PC-3 (cell line): ENCODE measurements at regions not wholly inside any gene's neighbourhood (a gene's known extent, or its start where the extent isn't known, plus 50 kb on each side); places are given as distances from the start of the nearest gene placed in this dataset.

Source experiments
- ATAC-seq: fragments of 200-7000 bp; cut with Tn5 transposase; 2 replicates; pipeline ENCODE4 v1.9.1; 2020; ENCODE audit warnings: mild to moderate bottlenecking, moderate library complexity
- BruUV-seq: library from RNA; stranded (reverse); fragments of 400-500 nt; replicated peaks from 2 replicates; lab custom pipeline; 2021; lab: Mats Ljungman, UMichigan
- CTCF ChIA-PET: fragments of 300-600 bp; sonication (Branson Sonifier 250); formaldehyde crosslinking; loops from one replicate; lab custom pipeline; 2022; ENCODE audit warnings: antibody characterized with exemption; lab: Charles Lee
- POLR2A ChIA-PET: fragments of 300-600 bp; sonication (Branson Sonifier 250); formaldehyde crosslinking; loops from one replicate; lab custom pipeline; 2022; ENCODE audit warnings: antibody characterized with exemption; ENCODE audit not compliant: unreplicated experiment; lab: Charles Lee
- DNase-seq: peaks from one replicate; pipeline ENCODE4 v3.0.0-alpha.2; 2015
- H2AFZ ChIP-seq: fragments of 300-600 bp; sonication (generic); 2 replicates; pipeline ENCODE4 v1.6.0; 2016; ENCODE audit warnings: antibody characterized with exemption, low read length
- H3F3A ChIP-seq: fragments of 300-600 bp; sonication (generic); one replicate; pipeline ENCODE4 v1.6.0; 2017; ENCODE audit warnings: antibody characterized with exemption, low read length, control low read depth, mild to moderate bottlenecking; ENCODE audit not compliant: unreplicated experiment
- H3K27ac ChIP-seq: fragments of 300-600 bp; sonication (generic); 2 replicates; pipeline ENCODE4 v1.5.1; 2016; ENCODE audit warnings: mild to moderate bottlenecking, low read length
- H3K27me3 ChIP-seq: fragments of 300-600 bp; sonication (generic); 2 replicates; pipeline ENCODE4 v1.6.1; 2016; ENCODE audit warnings: low read length, mixed read lengths
- H3K36me3 ChIP-seq: fragments of 300-600 bp; sonication (generic); 2 replicates; pipeline ENCODE4 v1.6.1; 2016; ENCODE audit warnings: low read depth, mixed run types, low read length, mixed read lengths
- H3K4me1 ChIP-seq: fragments of 300-600 bp; sonication (generic); 2 replicates; pipeline ENCODE4 v1.5.1; 2016; ENCODE audit warnings: low read length; ENCODE audit not compliant: insufficient read depth
- H3K4me2 ChIP-seq: fragments of 300-600 bp; sonication (generic); 2 replicates; pipeline ENCODE4 v1.6.0; 2016; ENCODE audit warnings: low read length
- H3K4me3 ChIP-seq: fragments of 300-600 bp; sonication (generic); 2 replicates; pipeline ENCODE4 v1.5.1; 2016; ENCODE audit warnings: mild to moderate bottlenecking, low read length, mixed read lengths
- H3K79me2 ChIP-seq: fragments of 300-600 bp; sonication (generic); 2 replicates; pipeline ENCODE4 v1.6.1; 2017; ENCODE audit warnings: low read length, mixed read lengths
- H3K9ac ChIP-seq: fragments of 300-600 bp; sonication (generic); 2 replicates; pipeline ENCODE4 v1.6.0; 2016; ENCODE audit warnings: mild to moderate bottlenecking, low read length
- H3K9me2 ChIP-seq: fragments of 300-600 bp; sonication (generic); replicated peaks from 2 replicates; pipeline ENCODE4 v1.6.1; 2016; ENCODE audit warnings: mixed run types, low read length, mixed read lengths
- H3K9me3 ChIP-seq: fragments of 300-600 bp; sonication (generic); 2 replicates; pipeline ENCODE4 v1.6.1; 2016; ENCODE audit warnings: low read length, mixed read lengths
- H4K20me1 ChIP-seq: fragments of 300-600 bp; sonication (generic); 2 replicates; pipeline ENCODE4 v1.6.1; 2016; ENCODE audit warnings: low read length, mixed read lengths
- CTCF ChIP-seq: fragments of 300-600 bp; sonication (generic); conservative IDR thresholded peaks from 2 replicates; pipeline ENCODE4 v1.5.1; 2017; ENCODE audit warnings: antibody characterized with exemption, low read depth, mild to moderate bottlenecking, low read length
- EZH2 ChIP-seq: fragments of 300-600 bp; sonication (generic); IDR thresholded peaks from one replicate; pipeline ENCODE4 v1.6.1; 2017; ENCODE audit warnings: antibody characterized with exemption, mild to moderate bottlenecking, low read length; ENCODE audit not compliant: unreplicated experiment
- EZH2phosphoT487 ChIP-seq: fragments of 300-600 bp; sonication (generic); IDR thresholded peaks from 2 replicates; pipeline ENCODE4 v1.6.1; 2018; ENCODE audit warnings: mild to moderate bottlenecking, antibody characterized with exemption, low read length, borderline replicate concordance
- intact Hi-C: fragments of 100-400 bp; cut with micrococcal nuclease; formaldehyde crosslinking; loops from 2 replicates; pipeline ENCODE4 v1.9.0; 2023

- CTCF ChIA-PET, result no interaction called here
- Histone ChIP-seq H3K79me2 (no peaks in the 10 kb centered on the region), H3K4me2 (no peak overlapping the region), H3K4me1 (peaks cover 12% of the 10 kb centered on the region), H3K9ac (no peak overlapping the region), H4K20me1 (no peaks in the 10 kb centered on the region), H3K4me3 (no peak overlapping the region), H3K27ac (no peak overlapping the region), H2AFZ (no peak overlapping the region), H3K9me2 (no peaks in the 10 kb centered on the region), H3K9me3 (no peaks in the 10 kb centered on the region), H3F3A (no peaks in the 10 kb centered on the region), H3K36me3 (no peaks in the 10 kb centered on the region), H3K27me3 (no peaks in the 10 kb centered on the region)
- TF ChIP-seq EZH2phosphoT487, result no peak
- TF ChIP-seq EZH2, result no peak
- TF ChIP-seq CTCF, result no peak
- no TSS peak for BruUV-seq
- intact Hi-C loops, result no loop called here
- POLR2A ChIA-PET, result no interaction called here
- DNase-seq (no peak), ATAC-seq (no peak; the same call in 1 of the 2 replicates)
Observed at GRCh38 chr2:67272195-67272594, 124.9 kb upstream of the ETAA1 start.

GRCh38 chr2:67277450-67277849 lies 119.7 kb upstream of the ETAA1 start:
- Histone ChIP-seq H2AFZ (no peak overlapping the region), H3K27me3 (no peaks in the 10 kb centered on the region), H3F3A (no peaks in the 10 kb centered on the region), H3K79me2 (no peaks in the 10 kb centered on the region), H3K9me3 (no peaks in the 10 kb centered on the region), H3K4me2 (no peak overlapping the region), H4K20me1 (no peaks in the 10 kb centered on the region), H3K27ac (no peak overlapping the region), H3K4me1 (no peaks in the 10 kb centered on the region), H3K36me3 (no peaks in the 10 kb centered on the region), H3K9me2 (no peaks in the 10 kb centered on the region), H3K9ac (no peak overlapping the region), H3K4me3 (no peak overlapping the region)
- ChIA-PET POLR2A (interaction anchor here (0.5 kb wide), 1 partner anchor 41 kb away, joined by 3 read pairs; no protein-coding TSS in a partner anchor), CTCF (no interaction called here)
- intact Hi-C loops, result no loop called here
- ATAC-seq (no peak), DNase-seq (no peak)
- no TSS peak for BruUV-seq
- no peak for TF ChIP-seq EZH2phosphoT487
- TF ChIP-seq CTCF, result no peak
- no peak for TF ChIP-seq EZH2

- no TSS peak for BruUV-seq
- H3K9me2 ChIP-seq, result no peaks in the 10 kb centered on the region
- ATAC-seq (no peak), DNase-seq (no peak)
- H3K9me3 ChIP-seq, result no peaks in the 10 kb centered on the region
- CTCF ChIA-PET, result no interaction called here
- H3K4me3 ChIP-seq, result no peak overlapping the region
- H4K20me1 ChIP-seq, result no peaks in the 10 kb centered on the region
- no peak overlapping the region for H3K9ac ChIP-seq
- POLR2A ChIA-PET, result no interaction called here
- no peak overlapping the region for H3K4me2 ChIP-seq
- no peaks in the 10 kb centered on the region for H3K36me3 ChIP-seq
- H3K27me3 ChIP-seq, result no peaks in the 10 kb centered on the region
- no peaks in the 10 kb centered on the region for H3K4me1 ChIP-seq
- no peaks in the 10 kb centered on the region for H3F3A ChIP-seq
- no peaks in the 10 kb centered on the region for H3K79me2 ChIP-seq
- no peak for TF ChIP-seq EZH2
- TF ChIP-seq CTCF, result no peak
- no peak for TF ChIP-seq EZH2phosphoT487
- H3K27ac ChIP-seq, result no peak overlapping the region
- intact Hi-C loops, result no loop called here
- H2AFZ ChIP-seq, result no peak overlapping the region
Observed at GRCh38 chr2:67281101-67281500, 116.0 kb upstream of the ETAA1 start.
